HEK293 (cell line): ENCODE measurements at regions not wholly inside any gene's neighbourhood (a gene's known extent, or its start where the extent isn't known, plus 50 kb on each side); places are given as distances from the start of the nearest gene placed in this dataset.

Source experiments
- CTCF ChIA-PET: fragments of 350-600 bp; formaldehyde crosslinking; extraction: SDS; loops from one replicate; lab custom pipeline; 2021; ENCODE audit warnings: antibody characterized with exemption; lab: Yijun Ruan, JAX
- POLR2A ChIA-PET: fragments of 300-600 bp; formaldehyde crosslinking; extraction: SDS; loops from one replicate; lab custom pipeline; 2020; ENCODE audit warnings: antibody characterized with exemption, inconsistent platforms; lab: Yijun Ruan, JAX
- H3K27ac ChIP-seq: fragments of 200-500 bp; sonication (Bioruptor generic); 2 replicates; pipeline ENCODE4 v1.5.1; 2014; ENCODE audit warnings: low read depth, low read length, control low read depth, inconsistent platforms; ENCODE audit errors: extremely low read depth
- H3K36me3 ChIP-seq, 2 experiments: fragments of 200-500 bp in 1 of 2; sonication (Bioruptor generic) in 1 of 2; 1 replicate in 1 of 2; 2 replicates in 1 of 2; pipeline ENCODE4 v1.5.1; 2014 to 2017; ENCODE audit warnings: inconsistent platforms in 2 of 2, low read length in 2 of 2; ENCODE audit not compliant: control insufficient read depth in 2 of 2, insufficient read depth in 1 of 2
- H3K4me1 ChIP-seq: fragments of 200-500 bp; sonication (Bioruptor generic); 2 replicates; pipeline ENCODE4 v1.5.1; 2014; ENCODE audit warnings: mild to moderate bottlenecking, low read length, inconsistent platforms; ENCODE audit not compliant: control insufficient read depth, insufficient read depth
- H3K4me3 ChIP-seq: 2 replicates; pipeline ENCODE4 v1.5.1; 2011; ENCODE audit warnings: low read depth, mild to moderate bottlenecking, control low read depth, low read length, moderate library complexity
- H3K9me3 ChIP-seq: fragments of 200-500 bp; sonication (Bioruptor generic); 2 replicates; pipeline ENCODE4 v1.5.1; 2014; ENCODE audit warnings: low read depth, low read length, inconsistent platforms; ENCODE audit not compliant: control insufficient read depth, insufficient read depth
- CTCF ChIP-seq: fragments of 450-650 bp; formaldehyde crosslinking; IDR thresholded peaks from 2 replicates; pipeline ENCODE4 v1.5.1; 2016; ENCODE audit warnings: missing biosample characterization, missing genetic modification characterization
- PRDM4 ChIP-seq: fragments of 450-650 bp; formaldehyde crosslinking; IDR thresholded peaks from 2 replicates; pipeline ENCODE4 v1.5.1; 2017; ENCODE audit warnings: missing biosample characterization, missing genetic modification characterization
- SP7 ChIP-seq: fragments of 450-650 bp; formaldehyde crosslinking; IDR thresholded peaks from 2 replicates; pipeline ENCODE4 v1.5.1; 2016; ENCODE audit warnings: missing biosample characterization, missing genetic modification characterization
- ZBTB20 ChIP-seq: fragments of 450-650 bp; formaldehyde crosslinking; IDR thresholded peaks from 2 replicates; pipeline ENCODE4 v1.5.1; 2016; ENCODE audit warnings: missing biosample characterization, missing genetic modification characterization
- ZBTB49 ChIP-seq: fragments of 450-650 bp; formaldehyde crosslinking; IDR thresholded peaks from 2 replicates; pipeline ENCODE4 v1.5.1; 2016; ENCODE audit warnings: missing biosample characterization, missing genetic modification characterization, low read depth
- ZBTB7A ChIP-seq: fragments of 450-650 bp; formaldehyde crosslinking; IDR thresholded peaks from 2 replicates; pipeline ENCODE4 v1.5.1; 2016; ENCODE audit warnings: low read depth, missing biosample characterization, missing genetic modification characterization
- ZFP69B ChIP-seq: fragments of 450-650 bp; formaldehyde crosslinking; IDR thresholded peaks from 2 replicates; pipeline ENCODE4 v1.5.1; 2016; ENCODE audit warnings: missing biosample characterization, missing genetic modification characterization
- ZNF16 ChIP-seq: fragments of 450-650 bp; formaldehyde crosslinking; IDR thresholded peaks from 2 replicates; pipeline ENCODE4 v1.5.1; 2016; ENCODE audit warnings: low read depth, missing biosample characterization, missing genetic modification characterization
- ZNF2 ChIP-seq: fragments of 450-650 bp; formaldehyde crosslinking; IDR thresholded peaks from 2 replicates; pipeline ENCODE4 v1.5.1; 2016; ENCODE audit warnings: missing biosample characterization, missing genetic modification characterization
- ZNF26 ChIP-seq: fragments of 450-650 bp; formaldehyde crosslinking; IDR thresholded peaks from 2 replicates; pipeline ENCODE4 v1.5.1; 2016; ENCODE audit warnings: missing biosample characterization, missing genetic modification characterization
- ZNF362 ChIP-seq: fragments of 450-650 bp; formaldehyde crosslinking; IDR thresholded peaks from 2 replicates; pipeline ENCODE4 v1.5.1; 2016; ENCODE audit warnings: missing biosample characterization, missing genetic modification characterization
- ZNF391 ChIP-seq: fragments of 450-650 bp; formaldehyde crosslinking; IDR thresholded peaks from 2 replicates; pipeline ENCODE4 v1.5.1; 2016; ENCODE audit warnings: low read depth, missing biosample characterization, missing genetic modification characterization, borderline replicate concordance
- ZNF529 ChIP-seq: fragments of 450-650 bp; formaldehyde crosslinking; IDR thresholded peaks from 2 replicates; pipeline ENCODE4 v1.5.1; 2017; ENCODE audit warnings: missing genetic modification characterization, missing biosample characterization; ENCODE audit not compliant: insufficient replicate concordance
- ZNF596 ChIP-seq: fragments of 450-650 bp; IDR thresholded peaks from 2 replicates; pipeline ENCODE4 v1.5.0; 2018; ENCODE audit warnings: missing biosample characterization, mild to moderate bottlenecking, missing genetic modification characterization, moderate library complexity
- ZNF768 ChIP-seq: fragments of 450-650 bp; formaldehyde crosslinking; IDR thresholded peaks from 2 replicates; pipeline ENCODE4 v1.5.1; 2018; ENCODE audit warnings: missing biosample characterization, mild to moderate bottlenecking, missing genetic modification characterization
- ZNF776 ChIP-seq: fragments of 450-650 bp; formaldehyde crosslinking; IDR thresholded peaks from 2 replicates; pipeline ENCODE4 v1.5.0; 2017; ENCODE audit warnings: missing biosample characterization, missing genetic modification characterization, borderline replicate concordance
- ZNF791 ChIP-seq: fragments of 450-650 bp; formaldehyde crosslinking; IDR thresholded peaks from 2 replicates; pipeline ENCODE4 v1.5.1; 2016; ENCODE audit warnings: missing biosample characterization, missing genetic modification characterization
- ZNF837 ChIP-seq: fragments of 450-650 bp; formaldehyde crosslinking; IDR thresholded peaks from 2 replicates; pipeline ENCODE4 v1.5.1; 2016; ENCODE audit warnings: missing biosample characterization, missing genetic modification characterization
- ZSCAN16 ChIP-seq: fragments of 450-650 bp; formaldehyde crosslinking; IDR thresholded peaks from 2 replicates; pipeline ENCODE4 v1.5.1; 2016; ENCODE audit warnings: missing biosample characterization, missing genetic modification characterization

GRCh38 chr7:42471573-42472174, 234.7 kb upstream of the GLI3 start:
- no peaks in the 10 kb centered on the region for H3K36me3 ChIP-seq
- POLR2A ChIA-PET: no interaction called here
- no peak overlapping the region for H3K4me3 ChIP-seq
- no peak overlapping the region for H3K27ac ChIP-seq
- no peak for TF ChIP-seq ZNF837 (tag by site-specific recombination)
- TF ChIP-seq, all 188 proteins: peak for 0
- Histone ChIP-seq H3K9me3 (no peaks in the 10 kb centered on the region), H3K4me1 (no peaks in the 10 kb centered on the region)
- CTCF ChIA-PET: interaction anchor here (0.5 kb wide), 1 partner anchor 36 kb away, joined by 3 read pairs; no protein-coding TSS in a partner anchor

- TF ChIP-seq ZNF362 (tag by site-specific recombination): no peak
- no peak for TF ChIP-seq PRDM4
- no peak for TF ChIP-seq ZNF16
- TF ChIP-seq ZNF26 (tag by site-specific recombination): no peak
- no peak for TF ChIP-seq ZFP69B
- TF ChIP-seq ZNF791 (tag by site-specific recombination): no peak
- TF ChIP-seq ZNF596: no peak
- no peak for TF ChIP-seq ZBTB7A (tag by site-specific recombination)
- no peak for TF ChIP-seq ZNF776
- no peak for TF ChIP-seq ZBTB49 (tag by site-specific recombination)
- no peak for TF ChIP-seq ZBTB20 (tag by site-specific recombination)
- no peak for TF ChIP-seq ZNF529 (tag by site-specific recombination)
- TF ChIP-seq SP7 (tag by site-specific recombination): no peak
- no peak for TF ChIP-seq CTCF (tag by site-specific recombination)
- TF ChIP-seq ZNF768 (tag by site-specific recombination): no peak
- no peak for TF ChIP-seq ZNF391
- no peak for TF ChIP-seq ZSCAN16 (tag by site-specific recombination)
- no peak for TF ChIP-seq ZNF2 (tag by site-specific recombination)
- no peaks in the 10 kb centered on the region for H3K4me1 ChIP-seq
- no peak overlapping the region for H3K27ac ChIP-seq
- ChIA-PET CTCF (no interaction called here), POLR2A (no interaction called here)
- no peak overlapping the region for H3K4me3 ChIP-seq
- no peaks in the 10 kb centered on the region; the same call in 1 of the 2 replicates for H3K9me3 ChIP-seq
- no peaks in the 10 kb centered on the region for H3K36me3 ChIP-seq
Observed at GRCh38 chr7:42469341-42469740, 232.3 kb upstream of the GLI3 start.
